GM18868 (cell line): ENCODE measurements at regions not wholly inside any gene's neighbourhood (a gene's known extent, or its start where the extent isn't known, plus 50 kb on each side); places are given as distances from the start of the nearest gene placed in this dataset.
"Not testable (repeated sequence)": the region's sequence is repeated elsewhere in the genome, so short reads cannot be mapped to it uniquely, and the experiment has no call there.

Source experiments
- ATAC-seq: cut with Tn5 transposase; IDR thresholded peaks from one replicate; pipeline ENCODE4 v1.9.1; 2021; ENCODE audit warnings: mild to moderate bottlenecking, moderate library complexity; ENCODE audit not compliant: unreplicated experiment

- no peak for ATAC-seq
These were observed 527.0 kb upstream of the ATP2B1 start for GRCh38 chr12:90235642-90236041.

GRCh38 chr12:90234472-90234871 lies 525.8 kb upstream of the ATP2B1 start:
- ATAC-seq = no peak

- ATAC-seq = no peak
These were observed 524.8 kb upstream of the ATP2B1 start for GRCh38 chr12:90233168-90234100.

GRCh38 chr12:90229407-90230170 lies 521.0 kb upstream of the ATP2B1 start:
- no peak for ATAC-seq

- no peak for ATAC-seq
These were observed 517.6 kb upstream of the ATP2B1 start for GRCh38 chr12:90226211-90226610.

GRCh38 chr12:90216815-90217214 lies 508.2 kb upstream of the ATP2B1 start:
- peak; percentile 72 for ATAC-seq

- no peak for ATAC-seq
These were observed 507.4 kb upstream of the ATP2B1 start for GRCh38 chr12:90216020-90216552.

GRCh38 chr12:90211017-90211416 lies 502.4 kb upstream of the ATP2B1 start:
- no peak for ATAC-seq

- ATAC-seq = no peak
These were observed 500.4 kb upstream of the ATP2B1 start for GRCh38 chr12:90209029-90209428.

- not testable (repeated sequence) for ATAC-seq
These were observed 499.7 kb upstream of the ATP2B1 start for GRCh38 chr12:90208379-90208778.

GRCh38 chr12:90207799-90208198 lies 499.2 kb upstream of the ATP2B1 start:
- no peak for ATAC-seq

GRCh38 chr12:90205165-90205564 lies 496.5 kb upstream of the ATP2B1 start:
- ATAC-seq = no peak

- no peak for ATAC-seq
These were observed 494.9 kb upstream of the ATP2B1 start for GRCh38 chr12:90203556-90203955.

- peak; percentile 48 for ATAC-seq
These were observed 490.4 kb upstream of the ATP2B1 start for GRCh38 chr12:90199006-90199405.

- ATAC-seq = no peak
These were observed 484.9 kb upstream of the ATP2B1 start for GRCh38 chr12:90193500-90193899.

- no peak for ATAC-seq
These were observed 480.2 kb upstream of the ATP2B1 start for GRCh38 chr12:90188857-90189256.

- no peak for ATAC-seq
These were observed 474.6 kb upstream of the ATP2B1 start for GRCh38 chr12:90183201-90183600.

- no peak for ATAC-seq
These were observed 472.6 kb upstream of the ATP2B1 start for GRCh38 chr12:90181216-90181615.

- ATAC-seq = no peak
These were observed 466.3 kb upstream of the ATP2B1 start for GRCh38 chr12:90174956-90175355.

- peak; percentile 90 for ATAC-seq
These were observed 465.5 kb upstream of the ATP2B1 start for GRCh38 chr12:90174198-90174510.

- ATAC-seq = no peak
These were observed 465.0 kb upstream of the ATP2B1 start for GRCh38 chr12:90173499-90174197.
